ENCODE measurements at regions not wholly inside any gene's neighbourhood (a gene's known extent, or its start where the extent isn't known, plus 50 kb on each side); places are given as distances from the start of the nearest gene placed in this dataset.

- Histone ChIP-seq H3K4me2 (ENCODE audit: low read length) (no peak overlapping the region), H3K9me3 (replicated peaks; ENCODE audit: low read length) (no peaks in the 10 kb centered on the region), H3K36me3 (ENCODE audit: insufficient read depth, low read length) (no peaks in the 10 kb centered on the region), H3K9ac (ENCODE audit: low read depth, low read length) (no peak overlapping the region), H3K4me1 (ENCODE audit: control insufficient read depth, insufficient read depth, low read length) (no peaks in the 10 kb centered on the region), H3K27me3 (ENCODE audit: control insufficient read depth, insufficient read depth, low read length) (peaks cover 31% of the 10 kb centered on the region), H3K4me3 (ENCODE audit: low read length) (no peak overlapping the region)
Measured at GRCh38 chr11:69975822-69976221, 102.3 kb upstream of the ANO1 start.

GRCh38 chr11:69976794-69977193 is 101.3 kb upstream of the ANO1 start:
- Histone ChIP-seq H3K9ac (ENCODE audit: low read depth, low read length) (no peak overlapping the region), H3K4me2 (ENCODE audit: low read length) (no peak overlapping the region), H3K9me3 (replicated peaks; ENCODE audit: low read length) (no peaks in the 10 kb centered on the region), H3K27me3 (ENCODE audit: control insufficient read depth, insufficient read depth, low read length) (peaks cover 38% of the 10 kb centered on the region), H3K4me3 (ENCODE audit: low read length) (no peak overlapping the region), H3K4me1 (ENCODE audit: control insufficient read depth, insufficient read depth, low read length) (no peaks in the 10 kb centered on the region), H3K36me3 (ENCODE audit: insufficient read depth, low read length) (no peaks in the 10 kb centered on the region)

- H3K9ac ChIP-seq (ENCODE audit: low read depth, low read length) = no peak overlapping the region
- no peaks in the 10 kb centered on the region for H3K9me3 ChIP-seq (replicated peaks; ENCODE audit: low read length)
- peaks cover 43% of the 10 kb centered on the region for H3K27me3 ChIP-seq (ENCODE audit: control insufficient read depth, insufficient read depth, low read length)
- H3K4me1 ChIP-seq (ENCODE audit: control insufficient read depth, insufficient read depth, low read length) = no peaks in the 10 kb centered on the region
- H3K4me2 ChIP-seq (ENCODE audit: low read length) = no peak overlapping the region
- no peaks in the 10 kb centered on the region for H3K36me3 ChIP-seq (ENCODE audit: insufficient read depth, low read length)
- H3K4me3 ChIP-seq (ENCODE audit: low read length) = no peak overlapping the region
Measured at GRCh38 chr11:69977951-69978350, 100.2 kb upstream of the ANO1 start.

DNA sequence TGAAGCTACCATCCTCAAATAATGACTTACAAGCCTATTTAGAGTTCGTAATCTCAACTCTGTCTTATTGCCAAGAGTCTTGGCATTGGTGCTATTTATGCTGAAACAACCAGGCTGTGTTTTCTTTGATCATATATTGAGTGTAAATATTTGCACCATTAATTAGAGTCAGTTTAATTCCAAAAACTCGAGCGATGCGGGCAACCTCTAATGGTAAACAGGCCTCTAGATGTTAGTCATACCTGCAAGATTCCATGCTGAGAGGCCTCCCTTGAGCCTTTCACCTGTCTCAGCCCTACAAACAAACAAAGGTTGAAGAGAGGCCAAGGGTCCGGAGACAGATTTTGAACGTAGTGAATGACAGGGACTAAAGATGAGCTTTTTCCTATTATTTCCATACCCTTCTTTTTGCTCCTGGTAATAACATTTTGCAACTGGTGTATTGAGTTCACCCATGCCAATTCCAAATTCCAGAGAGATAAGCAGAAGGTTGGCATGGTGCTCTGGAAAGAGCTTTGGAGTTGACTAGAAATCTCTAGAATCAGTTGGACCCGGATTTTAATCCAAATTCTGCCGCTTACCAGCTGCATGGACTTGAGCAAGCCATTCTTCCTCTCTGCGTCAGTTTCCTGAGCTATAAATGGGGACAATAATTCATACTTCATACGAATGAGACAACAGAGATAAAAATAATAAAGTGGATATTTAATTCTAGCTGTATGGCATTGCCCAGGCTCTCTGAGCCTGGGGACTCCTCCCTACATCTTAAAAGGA is 99.1 kb upstream of the ANO1 start:
- Histone ChIP-seq H3K36me3 (ENCODE audit: insufficient read depth, low read length) (no peaks in the 10 kb centered on the region), H3K4me3 (ENCODE audit: low read length) (no peak overlapping the region), H3K4me1 (ENCODE audit: control insufficient read depth, insufficient read depth, low read length) (no peaks in the 10 kb centered on the region), H3K9ac (ENCODE audit: low read depth, low read length) (no peak overlapping the region), H3K9me3 (replicated peaks; ENCODE audit: low read length) (no peaks in the 10 kb centered on the region), H3K27me3 (ENCODE audit: control insufficient read depth, insufficient read depth, low read length) (peaks cover 53% of the 10 kb centered on the region), H3K4me2 (ENCODE audit: low read length) (no peak overlapping the region)

- no peaks in the 10 kb centered on the region for H3K36me3 ChIP-seq (ENCODE audit: insufficient read depth, low read length)
Measured at GRCh38 chr11:69979632-69980031, 98.5 kb upstream of the ANO1 start.

DNA sequence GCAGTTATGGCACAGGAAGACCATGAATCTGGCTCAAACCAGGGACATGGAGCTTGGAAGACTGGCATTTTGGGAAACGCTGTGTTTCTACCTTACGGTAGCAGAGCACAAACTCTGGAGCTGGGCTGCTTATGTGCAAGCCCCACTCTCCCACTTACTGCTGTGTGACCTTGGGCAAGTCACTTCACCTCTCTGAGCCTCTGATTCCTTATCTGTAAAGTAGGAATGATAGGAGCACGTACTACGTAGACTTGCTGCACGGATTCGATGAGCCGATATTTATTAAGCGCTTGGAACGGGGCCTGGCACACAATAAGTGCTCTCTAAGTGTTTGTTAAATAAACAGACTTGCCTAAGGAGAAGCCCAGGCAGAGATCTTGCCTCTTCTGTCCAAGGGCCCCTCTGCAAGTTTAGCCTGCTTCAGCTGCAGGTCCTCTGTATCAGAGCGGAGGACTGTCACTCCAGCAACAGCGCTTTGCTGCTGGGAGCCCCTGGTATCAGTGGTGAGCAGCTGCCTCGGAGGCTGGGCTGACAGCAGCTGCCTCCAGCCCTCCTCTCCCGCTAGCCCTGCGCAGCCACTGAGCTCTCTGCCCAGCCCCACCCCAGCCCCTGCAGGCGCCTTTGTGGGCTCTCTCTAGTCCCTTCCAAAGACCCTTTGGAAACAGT is 96.9 kb upstream of the ANO1 start:
- peaks cover 74% of the 10 kb centered on the region for H3K27me3 ChIP-seq (ENCODE audit: control insufficient read depth, insufficient read depth, low read length)
- no peak overlapping the region for H3K4me2 ChIP-seq (ENCODE audit: low read length)
- no peaks in the 10 kb centered on the region for H3K4me1 ChIP-seq (ENCODE audit: control insufficient read depth, insufficient read depth, low read length)
- no peak overlapping the region for H3K9ac ChIP-seq (ENCODE audit: low read depth, low read length)
- no peak overlapping the region for H3K4me3 ChIP-seq (ENCODE audit: low read length)
- no peaks in the 10 kb centered on the region for H3K9me3 ChIP-seq (replicated peaks; ENCODE audit: low read length)
- no peaks in the 10 kb centered on the region for H3K36me3 ChIP-seq (ENCODE audit: insufficient read depth, low read length)

More at GRCh38 chr11:69979632-69980031, 98.5 kb upstream of the ANO1 start:
- Histone ChIP-seq H3K4me3 (ENCODE audit: low read length) (no peak overlapping the region), H3K9me3 (replicated peaks; ENCODE audit: low read length) (no peaks in the 10 kb centered on the region), H3K9ac (ENCODE audit: low read depth, low read length) (no peak overlapping the region), H3K4me1 (ENCODE audit: control insufficient read depth, insufficient read depth, low read length) (no peaks in the 10 kb centered on the region), H3K27me3 (ENCODE audit: control insufficient read depth, insufficient read depth, low read length) (peaks cover 59% of the 10 kb centered on the region), H3K4me2 (ENCODE audit: low read length) (no peak overlapping the region)

DNA sequence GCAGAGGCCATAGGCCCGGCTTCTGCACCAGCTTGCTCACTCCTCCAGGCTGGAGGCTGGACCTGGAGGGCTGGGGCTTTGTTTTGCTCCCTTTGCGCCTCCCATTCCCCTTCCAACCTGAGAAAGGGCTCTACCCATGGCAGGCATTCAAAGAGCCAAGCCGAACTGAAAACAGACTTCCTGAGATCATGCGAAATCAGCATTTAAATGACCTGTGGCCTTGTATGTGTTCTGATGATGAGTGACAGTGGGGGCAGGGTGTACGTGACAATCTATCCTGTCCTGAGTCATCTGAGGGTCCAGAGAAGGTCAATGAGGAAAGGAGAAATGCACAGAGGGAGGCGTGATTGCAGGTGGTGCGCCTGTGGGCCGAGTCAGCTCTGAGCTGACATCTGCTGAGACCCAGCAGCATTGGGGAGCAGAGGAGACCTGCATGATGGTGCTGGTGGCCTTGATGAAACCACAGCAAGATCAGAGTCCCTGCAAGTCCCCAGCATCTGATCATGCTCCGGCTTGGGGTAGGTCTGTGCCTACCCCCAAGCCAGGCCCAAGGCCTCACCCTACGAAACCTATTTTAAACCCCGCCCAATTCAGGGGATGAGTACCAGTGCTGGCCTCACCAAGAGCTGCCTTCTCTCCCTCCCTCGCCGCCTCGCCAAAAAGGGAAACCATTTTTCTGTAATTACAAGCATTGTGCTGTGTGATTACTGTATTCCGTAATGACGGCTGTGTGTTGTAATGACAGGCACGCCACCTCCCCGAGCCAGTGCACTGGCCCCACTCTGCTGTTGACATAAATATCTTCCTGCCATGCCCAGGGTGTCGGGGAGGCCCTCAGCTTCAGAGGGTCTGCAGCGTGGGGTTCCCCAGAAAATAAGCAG is 95.2 kb upstream of the ANO1 start:
- Histone ChIP-seq H3K9me3 (replicated peaks; ENCODE audit: low read length) (no peaks in the 10 kb centered on the region), H3K4me2 (ENCODE audit: low read length) (no peak overlapping the region), H3K27me3 (ENCODE audit: control insufficient read depth, insufficient read depth, low read length) (peaks cover 84% of the 10 kb centered on the region)

DNA sequence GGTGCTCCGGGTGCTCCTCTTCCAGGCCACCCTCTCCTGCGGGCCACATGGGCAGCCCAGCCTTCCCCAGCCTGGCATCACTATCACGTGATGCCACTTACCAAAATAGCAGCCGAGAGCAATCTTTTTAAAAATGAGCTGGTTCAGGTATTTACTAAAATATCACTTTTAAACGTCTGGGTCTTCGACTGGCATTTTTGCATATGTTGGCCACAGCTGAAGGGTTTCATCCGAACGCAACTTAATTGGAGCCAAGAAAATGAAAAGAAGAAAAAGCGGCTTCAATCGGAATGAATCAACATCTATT is 94.6 kb upstream of the ANO1 start:
- H3K27me3 ChIP-seq (ENCODE audit: control insufficient read depth, insufficient read depth, low read length) = peaks cover 84% of the 10 kb centered on the region
- no peaks in the 10 kb centered on the region for H3K36me3 ChIP-seq (ENCODE audit: insufficient read depth, low read length)
- H3K9me3 ChIP-seq (replicated peaks; ENCODE audit: low read length) = no peaks in the 10 kb centered on the region
- H3K4me3 ChIP-seq (ENCODE audit: low read length) = no peak overlapping the region
- H3K4me2 ChIP-seq (ENCODE audit: low read length) = no peak overlapping the region
- H3K9ac ChIP-seq (ENCODE audit: low read depth, low read length) = no peak overlapping the region
- no peaks in the 10 kb centered on the region for H3K4me1 ChIP-seq (ENCODE audit: control insufficient read depth, insufficient read depth, low read length)

More for the DNA sequence above, 95.2 kb upstream of the ANO1 start:
- no peaks in the 10 kb centered on the region for H3K36me3 ChIP-seq (ENCODE audit: insufficient read depth, low read length)
- no peaks in the 10 kb centered on the region for H3K4me1 ChIP-seq (ENCODE audit: control insufficient read depth, insufficient read depth, low read length)
- no peak overlapping the region for H3K9ac ChIP-seq (ENCODE audit: low read depth, low read length)
- H3K4me3 ChIP-seq (ENCODE audit: low read length) = no peak overlapping the region

DNA sequence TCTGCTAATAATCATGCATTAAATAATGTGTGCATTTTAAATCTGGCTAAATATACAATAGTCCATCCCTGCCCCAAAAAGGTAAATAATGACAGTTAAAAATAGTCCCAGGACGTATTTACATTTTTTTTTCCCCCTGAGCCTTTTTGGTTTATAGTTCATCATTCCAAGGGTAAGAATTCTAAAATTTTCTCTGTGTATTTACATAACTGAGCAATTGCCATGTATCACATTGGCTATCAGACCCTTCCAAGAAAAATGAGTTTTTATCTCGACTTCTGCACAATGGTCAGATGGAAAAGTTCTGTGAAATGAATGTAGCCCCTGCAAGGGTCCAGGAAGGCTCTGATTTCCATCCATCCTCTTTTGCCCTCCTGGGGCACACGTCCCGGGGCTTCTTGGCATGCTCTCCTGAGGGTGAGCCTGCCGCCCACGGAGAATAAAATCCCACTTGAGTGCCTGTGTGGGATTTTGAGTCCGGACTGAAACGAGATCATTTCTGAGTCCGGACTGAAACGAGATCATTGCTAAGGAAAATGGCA is 94.1 kb upstream of the ANO1 start:
- Histone ChIP-seq H3K9ac (ENCODE audit: low read depth, low read length) (no peak overlapping the region), H3K4me1 (ENCODE audit: control insufficient read depth, insufficient read depth, low read length) (no peaks in the 10 kb centered on the region), H3K36me3 (ENCODE audit: insufficient read depth, low read length) (no peaks in the 10 kb centered on the region), H3K27me3 (ENCODE audit: control insufficient read depth, insufficient read depth, low read length) (peaks cover 83% of the 10 kb centered on the region), H3K9me3 (replicated peaks; ENCODE audit: low read length) (no peaks in the 10 kb centered on the region), H3K4me3 (ENCODE audit: low read length) (no peak overlapping the region), H3K4me2 (ENCODE audit: low read length) (no peak overlapping the region)

DNA sequence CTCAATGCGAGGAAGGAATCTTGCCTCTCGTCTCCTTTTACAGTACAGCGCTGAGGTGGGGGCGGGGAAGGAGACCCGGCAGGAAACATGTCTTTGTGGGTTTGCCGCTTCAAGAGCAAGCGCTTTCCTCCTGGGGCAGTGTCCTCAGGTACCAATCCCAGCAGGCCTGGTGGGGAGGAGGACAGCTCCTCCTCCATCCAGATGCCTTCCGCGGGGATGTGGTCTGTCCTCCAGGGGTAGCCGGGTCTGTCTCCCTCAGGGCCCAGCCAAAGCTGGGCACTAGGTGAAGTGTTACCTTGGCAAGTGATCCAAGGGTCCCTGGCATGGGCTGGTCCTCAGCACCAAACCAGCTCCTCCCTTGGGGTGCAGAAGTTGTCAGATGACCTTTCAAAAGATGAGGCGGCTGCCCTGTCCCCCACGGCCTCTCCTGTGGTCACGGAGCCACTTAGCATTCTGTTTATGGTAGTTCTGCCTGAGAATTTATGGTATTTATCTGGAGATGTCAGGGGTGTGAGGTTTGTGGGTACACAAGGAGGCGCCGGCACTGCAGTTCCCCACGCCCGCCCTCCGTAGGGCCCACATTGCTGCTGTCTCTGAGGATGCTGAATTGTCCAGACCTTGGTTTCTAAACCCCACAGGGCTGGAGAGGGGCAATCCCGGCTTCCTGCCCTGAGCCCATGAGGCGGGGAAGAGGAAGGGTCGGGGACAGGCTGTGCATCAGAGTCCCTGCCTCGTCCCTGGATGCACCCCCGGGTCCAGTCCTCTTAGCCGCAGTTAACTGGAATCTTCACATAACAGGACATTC is 93.5 kb upstream of the ANO1 start:
- no peak overlapping the region for H3K4me3 ChIP-seq (ENCODE audit: low read length)
- no peak overlapping the region for H3K9ac ChIP-seq (ENCODE audit: low read depth, low read length)
- peaks cover 84% of the 10 kb centered on the region for H3K27me3 ChIP-seq (ENCODE audit: control insufficient read depth, insufficient read depth, low read length)
- no peaks in the 10 kb centered on the region for H3K36me3 ChIP-seq (ENCODE audit: insufficient read depth, low read length)
- no peaks in the 10 kb centered on the region for H3K9me3 ChIP-seq (replicated peaks; ENCODE audit: low read length)
- no peaks in the 10 kb centered on the region for H3K4me1 ChIP-seq (ENCODE audit: control insufficient read depth, insufficient read depth, low read length)
- no peak overlapping the region for H3K4me2 ChIP-seq (ENCODE audit: low read length)

GRCh38 chr11:69985331-69985640 is 92.8 kb upstream of the ANO1 start:
- Histone ChIP-seq H3K4me2 (ENCODE audit: low read length) (no peak overlapping the region), H3K36me3 (ENCODE audit: insufficient read depth, low read length) (no peaks in the 10 kb centered on the region), H3K27me3 (ENCODE audit: control insufficient read depth, insufficient read depth, low read length) (peaks cover 80% of the 10 kb centered on the region), H3K4me1 (ENCODE audit: control insufficient read depth, insufficient read depth, low read length) (no peaks in the 10 kb centered on the region), H3K9ac (ENCODE audit: low read depth, low read length) (no peak overlapping the region), H3K9me3 (replicated peaks; ENCODE audit: low read length) (no peaks in the 10 kb centered on the region), H3K4me3 (ENCODE audit: low read length) (no peak overlapping the region)

All from skeletal muscle satellite cell (primary cell).